ENCODE measurements at regions not wholly inside any gene's neighbourhood (a gene's known extent, or its start where the extent isn't known, plus 50 kb on each side); places are given as distances from the start of the nearest gene placed in this dataset.

- TF ChIP-seq CTCF (IDR thresholded peaks at IDR 0.05) (no peak), SIN3A (IDR thresholded peaks at IDR 0.05; ENCODE audit: borderline replicate concordance, insufficient read depth, low read depth, low read length) (no peak), REST (IDR thresholded peaks at IDR 0.05; ENCODE audit: insufficient read depth in 1 of 2, low read depth in 2 of 2, low read length in 1 of 2) (no peak), POLR2AphosphoS5 (IDR thresholded peaks at IDR 0.05; ENCODE audit: low read depth, low read length) (no peak)
These were observed 59.7 kb upstream of the SLC35C1 start for GRCh38 chr11:45745065-45745811.
